Liver (tissue), 7 donors: ENCODE measurements at regions not wholly inside any gene's neighbourhood (a gene's known extent, or its start where the extent isn't known, plus 50 kb on each side); places are given as distances from the start of the nearest gene placed in this dataset.

ENCODE experiments used
- DNase-seq: peaks from one replicate; pipeline ENCODE4 v3.0.0-alpha.2; 2017; ENCODE audit warnings: low spot score
- H3K27ac ChIP-seq, 2 donors: one replicate each; pipeline ENCODE4 v1.7.0; 2013; ENCODE audit warnings: inconsistent platforms in 2 of 2, low read length in 2 of 2, control low read depth in 1 of 2, low read depth in 1 of 2, mild to moderate bottlenecking in 1 of 2
- H3K27me3 ChIP-seq, 4 donors: one replicate each; pipeline versions ENCODE4 v1.6.1 to v1.7.0; 2013; ENCODE audit warnings: low read length in 3 of 4, inconsistent platforms in 1 of 4, mild to moderate bottlenecking in 1 of 4, moderate library complexity in 1 of 4; ENCODE audit not compliant: control insufficient read depth in 4 of 4, insufficient read depth in 4 of 4
- H3K36me3 ChIP-seq, 4 donors: one replicate each; pipeline versions ENCODE4 v1.6.1 to v1.7.0; 2013; ENCODE audit warnings: low read length in 3 of 4, mild to moderate bottlenecking in 3 of 4, low read depth in 1 of 4, moderate library complexity in 1 of 4; ENCODE audit not compliant: control insufficient read depth in 4 of 4, insufficient read depth in 3 of 4
- H3K4me1 ChIP-seq, 4 donors: one replicate each; pipeline versions ENCODE4 v1.6.1 to v1.7.0; 2013; ENCODE audit warnings: low read length in 3 of 4, mild to moderate bottlenecking in 3 of 4, moderate library complexity in 1 of 4; ENCODE audit not compliant: control insufficient read depth in 4 of 4, insufficient read depth in 4 of 4
- H3K4me3 ChIP-seq, 3 donors: one replicate each; pipeline versions ENCODE4 v1.6.1 to v1.7.0; 2013; ENCODE audit warnings: low read length in 3 of 3, control low read depth in 1 of 3, low read depth in 1 of 3, mild to moderate bottlenecking in 1 of 3
- H3K9ac ChIP-seq, 2 donors: one replicate each; pipeline ENCODE4 v1.7.0; 2013; ENCODE audit warnings: low read length in 2 of 2, mild to moderate bottlenecking in 2 of 2, moderate library complexity in 2 of 2, control low read depth in 1 of 2, low read depth in 1 of 2
- H3K9me3 ChIP-seq, 4 donors: one replicate each; pipeline versions ENCODE4 v1.6.1 to v1.7.0; 2013; ENCODE audit warnings: low read length in 3 of 4; ENCODE audit not compliant: control insufficient read depth in 4 of 4
- EGR1 ChIP-seq, 2 donors: IDR thresholded peaks; 2 replicates each; pipeline ENCODE4 v1.6.1; 2016 to 2018; ENCODE audit warnings: antibody characterized with exemption in 2 of 2, low read depth in 2 of 2
- FOXA1 ChIP-seq: IDR thresholded peaks from 2 replicates; pipeline ENCODE4 v1.6.1; 2016; ENCODE audit warnings: antibody characterized with exemption
- FOXA2 ChIP-seq: IDR thresholded peaks from 2 replicates; pipeline ENCODE4 v1.6.1; 2016; ENCODE audit warnings: antibody characterized with exemption
- GABPA ChIP-seq, 2 donors: IDR thresholded peaks in 1 of 2; conservative IDR thresholded peaks in 1 of 2; 2 replicates each; pipeline ENCODE4 v1.6.1; 2016; ENCODE audit warnings: antibody characterized with exemption in 2 of 2, mild to moderate bottlenecking in 1 of 2, moderate library complexity in 1 of 2
- HNF4A ChIP-seq, 2 donors: conservative IDR thresholded peaks; 2 replicates each; pipeline ENCODE4 v1.6.1; 2016; ENCODE audit warnings: antibody characterized with exemption in 2 of 2, mild to moderate bottlenecking in 2 of 2
- HNF4G ChIP-seq: IDR thresholded peaks from 2 replicates; pipeline ENCODE4 v1.6.1; 2016; ENCODE audit warnings: antibody characterized with exemption
- JUND ChIP-seq, 2 donors: IDR thresholded peaks; 2 replicates each; pipeline ENCODE4 v1.6.1; 2016; ENCODE audit warnings: antibody characterized with exemption in 2 of 2
- NR2F2 ChIP-seq: IDR thresholded peaks from 2 replicates; pipeline ENCODE4 v1.6.1; 2016; ENCODE audit warnings: antibody characterized with exemption
- RAD21 ChIP-seq, 2 donors: IDR thresholded peaks; 2 replicates each; pipeline ENCODE4 v1.6.1; 2016; ENCODE audit warnings: antibody characterized with exemption in 2 of 2, mild to moderate bottlenecking in 2 of 2
- RXRA ChIP-seq, 2 donors: IDR thresholded peaks; 2 replicates each; pipeline ENCODE4 v1.6.1; 2017 to 2018; ENCODE audit warnings: antibody characterized with exemption in 2 of 2, mild to moderate bottlenecking in 1 of 2
- SP1 ChIP-seq: IDR thresholded peaks from 2 replicates; pipeline ENCODE4 v1.6.1; 2018; ENCODE audit warnings: antibody characterized with exemption, mild to moderate bottlenecking
- YY1 ChIP-seq: IDR thresholded peaks from 2 replicates; pipeline ENCODE4 v1.6.1; 2016; ENCODE audit warnings: antibody characterized with exemption, mild to moderate bottlenecking
- WGBS: extraction: QIAGEN DNeasy Blood & Tissue Kit; methylation state at CpG from one replicate; pipeline ENCODE4 v1.1.7; 2013; 5-methylcytosine and 5-hydroxymethylcytosine counted together
- TF ChIP-seq, protein P1 (sequence below): IDR thresholded peaks from 2 replicates; pipeline ENCODE4 v1.6.1; 2016; ENCODE audit warnings: antibody characterized with exemption
- TF ChIP-seq, protein P2 (sequence below): IDR thresholded peaks from 2 replicates; pipeline ENCODE4 v1.6.1; 2016; ENCODE audit warnings: antibody characterized with exemption
- TF ChIP-seq, protein P3 (sequence below): IDR thresholded peaks from 2 replicates; pipeline ENCODE4 v1.6.1; 2016; ENCODE audit warnings: antibody characterized with exemption, mild to moderate bottlenecking
- TF ChIP-seq, protein P4 (sequence below): IDR thresholded peaks from 2 replicates; pipeline ENCODE4 v1.6.1; 2016; ENCODE audit warnings: antibody characterized with exemption
- donor health status: healthy.
- donor health status: healthy.
- donor health status: healthy.
- donor health status: healthy.

DNA sequence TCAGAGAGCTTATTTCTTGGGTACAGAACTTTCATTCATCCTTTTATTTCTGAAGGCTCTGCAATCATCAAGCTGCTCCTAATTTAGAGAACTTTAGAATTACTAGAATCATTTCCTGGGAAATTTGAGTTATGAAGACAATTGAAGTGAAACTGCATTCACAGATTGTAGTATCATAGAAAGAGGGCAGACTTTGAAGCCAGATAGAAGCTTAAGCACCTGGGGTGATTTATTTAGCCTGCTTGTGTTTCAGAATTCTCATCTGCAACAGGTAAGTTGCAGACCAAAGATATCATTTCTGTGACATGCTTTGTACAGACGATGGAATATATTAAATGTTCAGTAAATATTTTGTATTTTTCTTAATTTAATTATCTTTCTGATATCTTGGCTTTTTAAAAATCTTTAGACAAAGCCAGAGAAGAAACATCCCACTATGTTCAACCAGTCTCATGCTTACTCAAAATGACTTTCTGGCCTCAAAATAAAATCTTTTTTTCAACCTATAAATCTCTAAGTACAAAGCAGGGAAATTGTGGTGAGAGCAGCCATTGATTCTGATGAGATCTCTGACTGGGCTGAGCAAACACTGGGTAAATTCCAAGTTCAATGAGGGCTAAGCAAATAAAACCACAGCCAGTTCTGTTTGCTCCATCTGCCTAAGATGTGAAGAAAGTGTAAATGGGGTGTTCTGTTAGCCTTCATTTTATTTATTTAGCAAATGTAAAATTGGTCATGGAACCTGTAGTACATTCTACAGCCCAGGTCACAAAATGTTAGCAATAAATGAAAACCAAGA lies 264.7 kb upstream of the CCNG1 start:
- TF ChIP-seq RXRA (IDR thresholded peaks at IDR 0.05): peak; percentile 44 to 58
- TF ChIP-seq FOXA1: no peak
- TF ChIP-seq YY1: peak; percentile 87
- TF ChIP-seq, protein P1, sequence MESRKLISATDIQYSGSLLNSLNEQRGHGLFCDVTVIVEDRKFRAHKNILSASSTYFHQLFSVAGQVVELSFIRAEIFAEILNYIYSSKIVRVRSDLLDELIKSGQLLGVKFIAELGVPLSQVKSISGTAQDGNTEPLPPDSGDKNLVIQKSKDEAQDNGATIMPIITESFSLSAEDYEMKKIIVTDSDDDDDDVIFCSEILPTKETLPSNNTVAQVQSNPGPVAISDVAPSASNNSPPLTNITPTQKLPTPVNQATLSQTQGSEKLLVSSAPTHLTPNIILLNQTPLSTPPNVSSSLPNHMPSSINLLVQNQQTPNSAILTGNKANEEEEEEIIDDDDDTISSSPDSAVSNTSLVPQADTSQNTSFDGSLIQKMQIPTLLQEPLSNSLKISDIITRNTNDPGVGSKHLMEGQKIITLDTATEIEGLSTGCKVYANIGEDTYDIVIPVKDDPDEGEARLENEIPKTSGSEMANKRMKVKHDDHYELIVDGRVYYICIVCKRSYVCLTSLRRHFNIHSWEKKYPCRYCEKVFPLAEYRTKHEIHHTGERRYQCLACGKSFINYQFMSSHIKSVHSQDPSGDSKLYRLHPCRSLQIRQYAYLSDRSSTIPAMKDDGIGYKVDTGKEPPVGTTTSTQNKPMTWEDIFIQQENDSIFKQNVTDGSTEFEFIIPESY: peak; percentile 34
- TF ChIP-seq HNF4A (conservative IDR thresholded peaks at IDR 0.05): peak; percentile 57 to 65
- TF ChIP-seq SP1: peak; percentile 18
- no peak for TF ChIP-seq GABPA (IDR thresholded peaks at IDR 0.05 in 1 of 2, conservative IDR thresholded peaks at IDR 0.05 in 1 of 2)
- TF ChIP-seq JUND (IDR thresholded peaks at IDR 0.05): peak in 1 of 2 donors; percentile 40
- peak; percentile 34 for TF ChIP-seq FOXA2
- Histone ChIP-seq H3K36me3 (no peaks in the 10 kb centered on the region), H3K27ac (no peak overlapping the region), H3K9me3 (no peaks in the 10 kb centered on the region), H3K9ac (no peak overlapping the region), H3K4me1 (peaks cover 0 to 16% (median 12%) of the 10 kb centered on the region in 4 donors), H3K27me3 (no peaks in the 10 kb centered on the region), H3K4me3 (no peak overlapping the region)
- WGBS: 21% methylated on average over 1 of the region's 1 CpG
- DNase-seq: no peak

DNA sequence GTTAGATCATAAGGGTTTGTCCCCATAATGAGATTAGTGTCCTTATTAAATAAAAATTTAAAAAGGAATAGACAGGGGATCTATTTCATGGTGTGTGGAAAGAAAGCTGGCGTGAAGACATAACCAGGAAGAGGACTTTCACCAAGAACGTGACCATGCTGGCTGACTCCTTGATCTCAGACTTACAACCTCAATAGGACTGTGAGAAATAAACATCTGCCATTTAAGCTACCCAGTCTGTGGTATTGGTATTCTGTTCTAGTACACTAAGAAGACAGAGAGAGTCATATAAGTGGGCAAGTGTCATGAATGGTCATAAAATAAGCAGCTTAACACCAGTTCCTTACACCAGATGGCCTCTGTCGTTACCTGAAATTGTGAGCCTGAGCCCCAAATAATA lies 259.4 kb upstream of the CCNG1 start:
- Histone ChIP-seq H3K36me3 (no peaks in the 10 kb centered on the region), H3K4me3 (no peak overlapping the region), H3K27ac (no peak overlapping the region), H3K4me1 (peaks cover 0 to 10% (median 8%) of the 10 kb centered on the region in 4 donors), H3K9ac (no peak overlapping the region), H3K9me3 (no peaks in the 10 kb centered on the region), H3K27me3 (no peaks in the 10 kb centered on the region)
- WGBS: 86% methylated on average over 3 of the region's 3 CpGs
- no peak for DNase-seq
- TF ChIP-seq, protein P1: no peak
- TF ChIP-seq FOXA2: no peak
- TF ChIP-seq, protein P2, sequence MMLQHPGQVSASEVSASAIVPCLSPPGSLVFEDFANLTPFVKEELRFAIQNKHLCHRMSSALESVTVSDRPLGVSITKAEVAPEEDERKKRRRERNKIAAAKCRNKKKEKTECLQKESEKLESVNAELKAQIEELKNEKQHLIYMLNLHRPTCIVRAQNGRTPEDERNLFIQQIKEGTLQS: no peak
- no peak for TF ChIP-seq FOXA1

DNA sequence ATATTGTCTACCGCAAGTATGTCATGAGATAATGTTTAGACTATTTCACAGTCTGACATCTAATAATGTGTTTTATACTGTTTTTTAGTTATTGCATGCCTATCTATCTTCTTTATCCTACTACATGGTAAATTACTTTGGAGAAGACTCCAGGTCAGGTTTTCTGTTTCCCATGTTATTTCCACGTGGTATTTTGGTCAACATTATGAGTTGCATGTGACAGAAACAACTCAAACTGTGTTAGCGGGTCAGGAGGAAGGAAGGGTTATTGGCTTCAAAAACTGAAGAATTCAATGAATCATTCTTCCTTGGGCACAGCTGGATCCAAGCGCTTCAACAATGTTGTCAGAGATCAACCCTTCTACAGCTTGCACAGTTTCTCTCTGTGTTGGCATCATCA lies 252.1 kb upstream of the CCNG1 start:
- Histone ChIP-seq H3K9me3 (no peaks in the 10 kb centered on the region), H3K36me3 (no peaks in the 10 kb centered on the region), H3K27ac (no peak overlapping the region), H3K4me1 (no peaks in the 10 kb centered on the region), H3K27me3 (no peaks in the 10 kb centered on the region), H3K4me3 (no peak overlapping the region), H3K9ac (no peak overlapping the region)
- DNase-seq: no peak
- 81% methylated on average over 4 of the region's 4 CpGs for WGBS
- TF ChIP-seq, protein P3, sequence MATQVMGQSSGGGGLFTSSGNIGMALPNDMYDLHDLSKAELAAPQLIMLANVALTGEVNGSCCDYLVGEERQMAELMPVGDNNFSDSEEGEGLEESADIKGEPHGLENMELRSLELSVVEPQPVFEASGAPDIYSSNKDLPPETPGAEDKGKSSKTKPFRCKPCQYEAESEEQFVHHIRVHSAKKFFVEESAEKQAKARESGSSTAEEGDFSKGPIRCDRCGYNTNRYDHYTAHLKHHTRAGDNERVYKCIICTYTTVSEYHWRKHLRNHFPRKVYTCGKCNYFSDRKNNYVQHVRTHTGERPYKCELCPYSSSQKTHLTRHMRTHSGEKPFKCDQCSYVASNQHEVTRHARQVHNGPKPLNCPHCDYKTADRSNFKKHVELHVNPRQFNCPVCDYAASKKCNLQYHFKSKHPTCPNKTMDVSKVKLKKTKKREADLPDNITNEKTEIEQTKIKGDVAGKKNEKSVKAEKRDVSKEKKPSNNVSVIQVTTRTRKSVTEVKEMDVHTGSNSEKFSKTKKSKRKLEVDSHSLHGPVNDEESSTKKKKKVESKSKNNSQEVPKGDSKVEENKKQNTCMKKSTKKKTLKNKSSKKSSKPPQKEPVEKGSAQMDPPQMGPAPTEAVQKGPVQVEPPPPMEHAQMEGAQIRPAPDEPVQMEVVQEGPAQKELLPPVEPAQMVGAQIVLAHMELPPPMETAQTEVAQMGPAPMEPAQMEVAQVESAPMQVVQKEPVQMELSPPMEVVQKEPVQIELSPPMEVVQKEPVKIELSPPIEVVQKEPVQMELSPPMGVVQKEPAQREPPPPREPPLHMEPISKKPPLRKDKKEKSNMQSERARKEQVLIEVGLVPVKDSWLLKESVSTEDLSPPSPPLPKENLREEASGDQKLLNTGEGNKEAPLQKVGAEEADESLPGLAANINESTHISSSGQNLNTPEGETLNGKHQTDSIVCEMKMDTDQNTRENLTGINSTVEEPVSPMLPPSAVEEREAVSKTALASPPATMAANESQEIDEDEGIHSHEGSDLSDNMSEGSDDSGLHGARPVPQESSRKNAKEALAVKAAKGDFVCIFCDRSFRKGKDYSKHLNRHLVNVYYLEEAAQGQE: no peak
- TF ChIP-seq EGR1 (IDR thresholded peaks at IDR 0.05; ENCODE audit: low read depth in 2 of 2) (no peak), FOXA1 (no peak), JUND (IDR thresholded peaks at IDR 0.05) (no peak), FOXA2 (no peak), SP1 (no peak), HNF4G (no peak), RAD21 (IDR thresholded peaks at IDR 0.05) (no peak), NR2F2 (no peak), HNF4A (conservative IDR thresholded peaks at IDR 0.05) (no peak)
- TF ChIP-seq, protein P4, sequence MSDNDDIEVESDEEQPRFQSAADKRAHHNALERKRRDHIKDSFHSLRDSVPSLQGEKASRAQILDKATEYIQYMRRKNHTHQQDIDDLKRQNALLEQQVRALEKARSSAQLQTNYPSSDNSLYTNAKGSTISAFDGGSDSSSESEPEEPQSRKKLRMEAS: no peak
